Stimulated activated CD8-positive, alpha-beta memory T cell treated with anti-CD3 and anti-CD28 coated beads, Interleukin-15, amount 100 ng/mL, for 48 hours (primary cell): ENCODE measurements at regions not wholly inside any gene's neighbourhood (a gene's known extent, or its start where the extent isn't known, plus 50 kb on each side); places are given as distances from the start of the nearest gene placed in this dataset.

ENCODE experiments used
- DNase-seq, 2 donors: peaks; one replicate each; pipeline ENCODE4 v3.0.0-alpha.2; 2020; ENCODE audit warnings: low read depth in 2 of 2

GRCh38 chr3:180284331-180285110 lies 247.8 kb upstream of the PEX5L start:
- DNase-seq, result no peak

GRCh38 chr3:180287703-180288102 lies 251.0 kb upstream of the PEX5L start:
- no peak for DNase-seq

GRCh38 chr3:180288816-180289215 lies 252.1 kb upstream of the PEX5L start:
- DNase-seq, result no peak

- DNase-seq, result no peak
Measured at GRCh38 chr3:180290300-180290699, 253.6 kb upstream of the PEX5L start.

GRCh38 chr3:180294282-180295027 lies 257.7 kb upstream of the PEX5L start:
- DNase-seq, result no peak

GRCh38 chr3:180295811-180296210 lies 259.1 kb upstream of the PEX5L start:
- DNase-seq, result no peak

- DNase-seq, result no peak
Measured at GRCh38 chr3:180296971-180297370, 260.2 kb upstream of the PEX5L start.

- no peak for DNase-seq
Measured at GRCh38 chr3:180306155-180306554, 269.4 kb upstream of the PEX5L start.

GRCh38 chr3:180306691-180307090 lies 270.0 kb upstream of the PEX5L start:
- DNase-seq, result no peak

GRCh38 chr3:180311242-180311641 lies 274.5 kb upstream of the PEX5L start:
- DNase-seq, result no peak

GRCh38 chr3:180316321-180316720 lies 279.6 kb upstream of the PEX5L start:
- DNase-seq, result no peak

- no peak for DNase-seq
Measured at GRCh38 chr3:180319461-180319860, 282.5 kb upstream of the TTC14 start.

- DNase-seq, result no peak
Measured at GRCh38 chr3:180320631-180321030, 281.3 kb upstream of the TTC14 start.

GRCh38 chr3:180321534-180321933 lies 280.4 kb upstream of the TTC14 start:
- DNase-seq, result no peak

- no peak for DNase-seq
Measured at GRCh38 chr3:180322829-180323228, 279.1 kb upstream of the TTC14 start.

- DNase-seq, result no peak
Measured at GRCh38 chr3:180324791-180325190, 277.2 kb upstream of the TTC14 start.

GRCh38 chr3:180325533-180325932 lies 276.4 kb upstream of the TTC14 start:
- DNase-seq, result no peak

- DNase-seq, result no peak
Measured at GRCh38 chr3:180325958-180326357, 276.0 kb upstream of the TTC14 start.

GRCh38 chr3:180329187-180329586 lies 272.8 kb upstream of the TTC14 start:
- no peak for DNase-seq

- DNase-seq, result no peak
Measured at GRCh38 chr3:180329847-180330246, 272.1 kb upstream of the TTC14 start.

GRCh38 chr3:180330440-180330839 lies 271.5 kb upstream of the TTC14 start:
- DNase-seq, result no peak

- DNase-seq, result no peak
Measured at GRCh38 chr3:180332608-180333007, 269.4 kb upstream of the TTC14 start.

GRCh38 chr3:180335050-180335449 lies 266.9 kb upstream of the TTC14 start:
- no peak for DNase-seq
